OCI-M1 (cell line): ENCODE measurements at regions not wholly inside any gene's neighbourhood (a gene's known extent, or its start where the extent isn't known, plus 50 kb on each side); places are given as distances from the start of the nearest gene placed in this dataset.

Source experiments
- DNase-seq: peaks from one replicate; lab custom pipeline; 2025; lab: John Stamatoyannopoulos, UW

GRCh38 chr22:47285981-47286380, 523.5 kb downstream of the TBC1D22A start:
- no peak for DNase-seq

- no peak for DNase-seq
Measured at GRCh38 chr22:47284822-47285221, 522.4 kb downstream of the TBC1D22A start.

- DNase-seq = no peak
Measured at GRCh38 chr22:47284360-47284759, 521.9 kb downstream of the TBC1D22A start.

- DNase-seq = no peak
Measured at GRCh38 chr22:47283616-47284270, 521.3 kb downstream of the TBC1D22A start.

- no peak for DNase-seq
Measured at GRCh38 chr22:47282851-47283250, 520.4 kb downstream of the TBC1D22A start.

GRCh38 chr22:47282366-47282765, 519.9 kb downstream of the TBC1D22A start:
- no peak for DNase-seq

- DNase-seq = no peak
Measured at GRCh38 chr22:47281126-47282106, 519.0 kb downstream of the TBC1D22A start.

GRCh38 chr22:47280301-47280700, 517.9 kb downstream of the TBC1D22A start:
- DNase-seq = no peak

GRCh38 chr22:47279746-47280145, 517.3 kb downstream of the TBC1D22A start:
- DNase-seq = no peak

- DNase-seq = no peak
Measured at GRCh38 chr22:47279337-47279736, 516.9 kb downstream of the TBC1D22A start.

- no peak for DNase-seq
Measured at GRCh38 chr22:47278655-47279054, 516.2 kb downstream of the TBC1D22A start.

GRCh38 chr22:47277531-47277930, 515.1 kb downstream of the TBC1D22A start:
- no peak for DNase-seq

- DNase-seq = no peak
Measured at GRCh38 chr22:47276991-47277390, 514.5 kb downstream of the TBC1D22A start.

- DNase-seq = no peak
Measured at GRCh38 chr22:47276450-47276820, 514.0 kb downstream of the TBC1D22A start.

GRCh38 chr22:47275605-47276449, 513.4 kb downstream of the TBC1D22A start:
- no peak for DNase-seq

GRCh38 chr22:47274196-47274595, 511.7 kb downstream of the TBC1D22A start:
- DNase-seq = no peak

GRCh38 chr22:47270463-47271135, 508.1 kb downstream of the TBC1D22A start:
- no peak for DNase-seq

GRCh38 chr22:47269516-47270088, 507.2 kb downstream of the TBC1D22A start:
- no peak for DNase-seq

GRCh38 chr22:47267513-47268282, 505.2 kb downstream of the TBC1D22A start:
- DNase-seq = peak; percentile 12

- DNase-seq = no peak
Measured at GRCh38 chr22:47266329-47266728, 503.9 kb downstream of the TBC1D22A start.

- no peak for DNase-seq
Measured at GRCh38 chr22:47260551-47260950, 498.1 kb downstream of the TBC1D22A start.
